ENCODE measurements at regions not wholly inside any gene's neighbourhood (a gene's known extent, or its start where the extent isn't known, plus 50 kb on each side); places are given as distances from the start of the nearest gene placed in this dataset.

DNA sequence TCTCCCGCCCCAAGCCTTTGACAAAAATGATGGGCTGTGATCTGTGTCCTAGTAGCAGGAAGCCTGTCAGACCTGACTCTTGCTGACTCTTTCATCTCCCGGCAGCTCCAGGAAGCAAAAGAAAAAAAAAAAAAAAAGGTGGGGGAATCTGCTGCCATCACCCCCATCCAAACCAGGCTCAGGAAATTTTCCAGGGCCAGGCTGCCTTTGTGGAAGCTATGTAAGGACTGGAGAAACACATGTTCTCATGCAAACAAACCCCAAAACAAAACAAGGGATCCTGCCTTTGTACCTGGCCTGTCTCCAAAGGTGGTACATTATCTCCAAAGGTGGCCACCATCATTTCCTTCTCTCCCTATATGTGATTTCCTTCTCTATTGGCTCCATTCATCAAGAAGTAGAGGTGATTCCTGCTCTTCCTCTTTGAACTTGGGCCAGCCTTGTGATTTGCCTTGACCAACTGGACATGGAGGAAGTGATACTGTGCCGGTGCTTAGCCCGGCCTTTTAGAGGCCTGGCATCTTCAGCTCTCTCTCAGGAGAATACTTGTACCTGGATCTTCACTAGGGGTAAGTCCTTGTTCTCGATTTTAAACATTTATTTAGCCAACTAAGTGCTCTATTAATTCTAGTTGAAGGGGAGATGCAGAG lies 192.2 kb upstream of the SVIL start:
- Mint-ChIP-seq H3K36me3 (peaks cover 0 to 16% (median 0%) of the 10 kb centered on the region in 5 donors), H3K9me3 (peaks cover 0 to 20% (median 4%) of the 10 kb centered on the region in 11 donors), H3K27me3 (peaks cover 0 to 13% (median 3%) of the 10 kb centered on the region in 5 donors), H3K4me3 (no peak overlapping the region), H3K27ac (no peak overlapping the region), H3K4me1 (peaks cover 0 to 7% (median 0%) of the 10 kb centered on the region in 7 donors)
- H3K4me1 ChIP-seq (ENCODE audit: control insufficient read depth in 2 of 2, insufficient read depth in 2 of 2, low read length in 2 of 2) = no peaks in the 10 kb centered on the region
- H3K27me3 ChIP-seq (ENCODE audit: control insufficient read depth in 2 of 2, insufficient read depth in 2 of 2, low read length in 2 of 2) = no peaks in the 10 kb centered on the region
- H3K9me3 ChIP-seq (ENCODE audit: control insufficient read depth in 2 of 3, low read length in 3 of 3) = peaks cover 0 to 9% (median 0%) of the 10 kb centered on the region in 3 experiments
- ChIA-PET CTCF (no interaction called here), POLR2A (no interaction called here)
- no peak for DNase-seq
- no peak overlapping the region for H3K4me3 ChIP-seq (ENCODE audit: low read length)
- H3K27ac ChIP-seq (ENCODE audit: low read depth, low read length) = no peak overlapping the region
- H3K36me3 ChIP-seq (ENCODE audit: control insufficient read depth in 2 of 3, insufficient read depth in 3 of 3, low read length in 3 of 3) = no peaks in the 10 kb centered on the region
- intact Hi-C loops (cut with micrococcal nuclease) = no loop called here
- ATAC-seq = no peak

DNA sequence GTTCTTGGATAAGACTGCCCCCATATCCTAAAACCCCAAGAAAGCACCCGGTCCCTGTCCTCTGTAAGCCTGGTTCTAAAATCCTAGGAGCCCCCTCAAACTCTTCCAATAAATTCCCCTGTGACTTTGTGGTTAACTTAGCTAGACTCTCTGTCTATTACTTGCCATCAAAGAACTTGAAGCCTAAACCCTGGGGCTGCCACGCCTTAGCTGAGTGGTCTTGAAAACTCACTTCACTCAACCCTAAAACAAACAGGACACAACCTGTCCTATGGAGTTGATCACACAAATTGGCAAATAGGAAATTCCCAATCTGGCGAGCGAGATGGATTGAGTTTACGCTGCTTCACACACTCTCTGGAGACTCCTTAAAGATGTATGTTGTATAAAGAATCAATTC lies 191.4 kb upstream of the SVIL start:
- ChIA-PET POLR2A (no interaction called here), CTCF (no interaction called here)
- Histone ChIP-seq H3K9me3 (ENCODE audit: control insufficient read depth in 2 of 3, low read length in 3 of 3) (peaks cover 0 to 9% (median 0%) of the 10 kb centered on the region in 3 experiments), H3K27me3 (ENCODE audit: control insufficient read depth in 2 of 2, insufficient read depth in 2 of 2, low read length in 2 of 2) (no peaks in the 10 kb centered on the region), H3K27ac (ENCODE audit: low read depth, low read length) (no peak overlapping the region), H3K36me3 (ENCODE audit: control insufficient read depth in 2 of 3, insufficient read depth in 3 of 3, low read length in 3 of 3) (no peaks in the 10 kb centered on the region), H3K4me1 (ENCODE audit: control insufficient read depth in 2 of 2, insufficient read depth in 2 of 2, low read length in 2 of 2) (no peaks in the 10 kb centered on the region), H3K4me3 (ENCODE audit: low read length) (no peak overlapping the region)
- DNase-seq (no peak), ATAC-seq (no peak)
- Mint-ChIP-seq H3K27me3 (peaks cover 0 to 20% (median 4%) of the 10 kb centered on the region in 5 donors), H3K36me3 (peaks cover 0 to 13% (median 0%) of the 10 kb centered on the region in 5 donors), H3K27ac (no peak overlapping the region), H3K9me3 (peaks cover 0 to 20% (median 3%) of the 10 kb centered on the region in 11 donors), H3K4me3 (no peak overlapping the region), H3K4me1 (peaks cover 0 to 7% (median 0%) of the 10 kb centered on the region in 7 donors)
- intact Hi-C loops (cut with micrococcal nuclease) = no loop called here

DNA sequence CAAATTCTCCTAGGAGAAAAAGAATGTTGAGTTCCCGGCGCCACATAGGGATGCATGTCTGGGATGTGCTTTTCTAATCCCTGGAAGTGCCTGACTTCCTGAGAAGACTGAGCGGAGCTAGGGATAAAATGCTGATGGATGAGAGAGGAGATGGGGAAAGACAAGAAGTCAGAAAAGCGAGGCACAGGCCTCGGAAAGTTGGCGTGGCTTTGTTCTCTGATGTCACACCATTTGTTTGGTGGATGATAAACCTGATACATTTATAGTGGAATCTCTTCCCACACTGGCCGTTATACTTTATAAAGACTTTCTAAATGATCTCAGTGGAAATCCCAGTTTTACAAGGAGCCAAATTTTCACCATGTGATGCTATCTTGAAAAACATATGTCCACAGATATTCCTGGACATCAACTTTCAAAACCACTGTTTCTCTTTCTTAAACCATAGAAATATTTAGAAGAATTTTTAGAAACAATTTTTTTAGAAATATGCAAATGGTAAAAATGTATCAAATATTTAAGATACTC lies 188.8 kb upstream of the SVIL start:
- DNase-seq (no peak), ATAC-seq (no peak)
- no peak overlapping the region for H3K4me3 ChIP-seq (ENCODE audit: low read length)
- ChIA-PET CTCF (no interaction called here), POLR2A (no interaction called here)
- Mint-ChIP-seq H3K4me1 (peaks cover 0 to 3% (median 0%) of the 10 kb centered on the region in 7 donors), H3K27me3 (peaks cover 0 to 21% (median 4%) of the 10 kb centered on the region in 5 donors), H3K9me3 (peaks cover 0 to 4% (median 0%) of the 10 kb centered on the region in 11 donors), H3K27ac (no peak overlapping the region), H3K36me3 (peaks cover 0 to 5% (median 0%) of the 10 kb centered on the region in 5 donors), H3K4me3 (no peak overlapping the region)
- intact Hi-C loops (cut with micrococcal nuclease) = no loop called here
- no peaks in the 10 kb centered on the region for H3K4me1 ChIP-seq (ENCODE audit: control insufficient read depth in 2 of 2, insufficient read depth in 2 of 2, low read length in 2 of 2)
- no peaks in the 10 kb centered on the region for H3K36me3 ChIP-seq (ENCODE audit: control insufficient read depth in 2 of 3, insufficient read depth in 3 of 3, low read length in 3 of 3)
- no peaks in the 10 kb centered on the region for H3K27me3 ChIP-seq (ENCODE audit: control insufficient read depth in 2 of 2, insufficient read depth in 2 of 2, low read length in 2 of 2)
- no peaks in the 10 kb centered on the region for H3K9me3 ChIP-seq (ENCODE audit: control insufficient read depth in 2 of 3, low read length in 3 of 3)
- no peak overlapping the region for H3K27ac ChIP-seq (ENCODE audit: low read depth, low read length)

DNA sequence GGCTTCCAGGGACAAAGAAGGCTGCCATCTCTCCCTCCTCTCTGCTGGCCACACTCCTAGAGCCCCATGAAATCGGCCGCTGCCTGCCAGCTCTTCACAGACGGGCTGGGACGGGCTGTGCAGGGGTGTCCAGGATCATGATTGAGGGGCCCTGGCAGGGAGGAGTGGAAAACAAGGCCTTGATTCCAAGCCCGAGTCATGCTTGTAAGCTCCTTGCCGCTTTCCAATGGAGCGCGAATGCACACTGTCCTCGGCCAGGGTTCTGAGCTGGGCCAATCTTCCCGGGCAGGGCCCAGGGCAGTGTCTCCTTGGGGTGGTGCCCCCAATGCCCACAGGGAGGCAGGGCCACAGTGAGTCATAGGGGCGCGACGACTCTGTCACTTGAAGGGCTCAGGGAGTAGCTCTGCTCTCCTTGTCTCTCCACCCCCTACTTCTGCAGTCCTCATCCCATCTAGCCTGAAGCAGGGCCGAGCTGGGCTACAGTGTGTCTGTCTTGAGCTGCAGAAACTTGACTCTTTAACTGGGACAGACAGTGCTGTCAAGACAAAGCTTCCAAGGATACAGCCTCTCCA lies 186.2 kb upstream of the SVIL start:
- Mint-ChIP-seq H3K36me3 (no peaks in the 10 kb centered on the region), H3K27ac (no peak overlapping the region), H3K4me3 (no peak overlapping the region), H3K4me1 (no peaks in the 10 kb centered on the region), H3K27me3 (peaks cover 0 to 26% (median 10%) of the 10 kb centered on the region in 5 donors), H3K9me3 (no peaks in the 10 kb centered on the region)
- ChIA-PET CTCF (no interaction called here), POLR2A (no interaction called here)
- no peaks in the 10 kb centered on the region for H3K4me1 ChIP-seq (ENCODE audit: control insufficient read depth in 2 of 2, insufficient read depth in 2 of 2, low read length in 2 of 2)
- DNase-seq (no peak), ATAC-seq (no peak)
- no peak overlapping the region for H3K4me3 ChIP-seq (ENCODE audit: low read length)
- intact Hi-C loops (cut with micrococcal nuclease) = no loop called here
- H3K27me3 ChIP-seq (ENCODE audit: control insufficient read depth in 2 of 2, insufficient read depth in 2 of 2, low read length in 2 of 2) = no peaks in the 10 kb centered on the region
- H3K9me3 ChIP-seq (ENCODE audit: control insufficient read depth in 2 of 3, low read length in 3 of 3) = no peaks in the 10 kb centered on the region
- no peak overlapping the region for H3K27ac ChIP-seq (ENCODE audit: low read depth, low read length)
- H3K36me3 ChIP-seq (ENCODE audit: control insufficient read depth in 2 of 3, insufficient read depth in 3 of 3, low read length in 3 of 3) = no peaks in the 10 kb centered on the region

DNA sequence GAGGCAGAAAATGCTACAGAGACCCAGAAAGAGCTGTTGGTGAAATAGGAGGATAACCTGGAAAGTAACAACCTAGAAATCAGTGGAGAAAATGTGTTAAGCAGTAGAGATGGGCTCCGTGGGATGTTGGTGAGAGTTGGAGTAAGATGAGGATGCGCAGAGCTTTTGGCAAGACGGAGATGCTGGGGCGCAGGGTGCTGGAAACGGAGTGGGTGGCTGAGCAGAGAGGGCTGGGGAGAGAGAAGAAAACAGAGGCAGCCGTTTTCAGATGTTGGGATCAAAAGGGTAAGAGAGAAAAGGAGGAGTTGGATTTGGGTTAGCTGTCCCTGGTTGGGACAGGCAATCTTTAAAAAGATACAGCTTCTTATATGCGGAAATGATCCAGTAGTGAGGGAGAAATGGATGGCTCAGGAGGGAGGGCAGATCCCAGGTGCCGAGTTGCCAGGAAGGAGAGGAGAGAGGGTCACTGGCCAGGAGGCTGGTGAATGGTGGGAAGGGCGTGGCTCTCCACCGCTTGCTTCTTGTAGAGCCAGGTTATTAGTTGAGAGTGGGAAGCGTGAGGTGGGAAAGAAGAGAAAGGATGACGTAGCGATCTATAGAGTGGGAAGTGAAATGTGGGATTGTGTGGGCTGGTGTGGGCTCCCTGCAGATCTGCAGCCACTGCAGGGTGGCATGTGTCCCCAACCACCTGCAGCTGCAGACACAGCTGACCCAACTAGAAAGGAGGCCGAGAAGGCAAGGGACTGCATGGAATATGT lies 182.2 kb upstream of the SVIL start:
- no peaks in the 10 kb centered on the region for H3K9me3 Mint-ChIP-seq
- H3K27me3 ChIP-seq (ENCODE audit: control insufficient read depth in 2 of 2, insufficient read depth in 2 of 2, low read length in 2 of 2) = no peaks in the 10 kb centered on the region
- ChIA-PET POLR2A (no interaction called here), CTCF (no interaction called here)
- no peak overlapping the region for H3K4me3 Mint-ChIP-seq
- H3K27ac Mint-ChIP-seq = no peak overlapping the region
- H3K4me1 ChIP-seq (ENCODE audit: control insufficient read depth in 2 of 2, insufficient read depth in 2 of 2, low read length in 2 of 2) = no peaks in the 10 kb centered on the region
- peaks cover 0 to 6% (median 5%) of the 10 kb centered on the region in 7 donors for H3K4me1 Mint-ChIP-seq
- no peak overlapping the region for H3K27ac ChIP-seq (ENCODE audit: low read depth, low read length)
- no peak for ATAC-seq
- no peaks in the 10 kb centered on the region for H3K9me3 ChIP-seq (ENCODE audit: control insufficient read depth in 2 of 3, low read length in 3 of 3)
- no peak overlapping the region for H3K4me3 ChIP-seq (ENCODE audit: low read length)
- intact Hi-C loops (cut with micrococcal nuclease) = no loop called here
- no peaks in the 10 kb centered on the region for H3K36me3 ChIP-seq (ENCODE audit: control insufficient read depth in 2 of 3, insufficient read depth in 3 of 3, low read length in 3 of 3)
- H3K36me3 Mint-ChIP-seq = no peaks in the 10 kb centered on the region
- H3K27me3 Mint-ChIP-seq = peaks cover 0 to 19% (median 13%) of the 10 kb centered on the region in 5 donors
- DNase-seq = no peak

DNA sequence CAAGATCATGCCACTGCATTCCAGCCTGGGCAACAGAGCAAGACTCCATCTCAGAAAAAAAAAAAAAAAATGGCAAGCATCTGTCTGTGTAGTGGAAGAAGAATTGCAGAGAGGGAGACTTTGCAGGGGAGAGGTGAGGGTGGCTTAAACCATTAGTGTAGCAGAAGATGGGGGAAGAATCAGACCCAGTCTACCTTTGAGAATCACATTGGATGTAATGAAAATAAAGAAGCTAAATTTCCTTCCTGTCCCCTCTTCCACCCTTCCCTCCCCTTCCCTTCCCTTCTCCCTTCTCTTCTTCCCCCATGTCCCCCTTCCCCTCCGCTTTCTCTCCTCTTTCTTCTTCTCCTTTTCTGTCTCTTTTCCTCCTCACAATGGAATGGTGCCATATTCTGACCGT lies 180.8 kb upstream of the SVIL start:
- DNase-seq = no peak
- H3K4me3 ChIP-seq (ENCODE audit: low read length) = no peak overlapping the region
- Mint-ChIP-seq H3K4me1 (peaks cover 0 to 18% (median 13%) of the 10 kb centered on the region in 7 donors), H3K27me3 (peaks cover 0 to 17% (median 10%) of the 10 kb centered on the region in 5 donors), H3K27ac (no peak overlapping the region), H3K9me3 (peaks cover 0 to 1% (median 0%) of the 10 kb centered on the region in 11 donors), H3K4me3 (no peak overlapping the region), H3K36me3 (peaks cover 0 to 2% (median 0%) of the 10 kb centered on the region in 5 donors)
- no peak overlapping the region for H3K27ac ChIP-seq (ENCODE audit: low read depth, low read length)
- POLR2A ChIA-PET = no interaction called here
- H3K9me3 ChIP-seq (ENCODE audit: control insufficient read depth in 2 of 3, low read length in 3 of 3) = no peaks in the 10 kb centered on the region
- no peaks in the 10 kb centered on the region for H3K27me3 ChIP-seq (ENCODE audit: control insufficient read depth in 2 of 2, insufficient read depth in 2 of 2, low read length in 2 of 2)
- no peaks in the 10 kb centered on the region for H3K4me1 ChIP-seq (ENCODE audit: control insufficient read depth in 2 of 2, insufficient read depth in 2 of 2, low read length in 2 of 2)
- CTCF ChIA-PET = no interaction called here
- intact Hi-C loops (cut with micrococcal nuclease) = no loop called here
- no peaks in the 10 kb centered on the region for H3K36me3 ChIP-seq (ENCODE audit: control insufficient read depth in 2 of 3, insufficient read depth in 3 of 3, low read length in 3 of 3)
- ATAC-seq = no peak
